ENCODE measurements at regions not wholly inside any gene's neighbourhood (a gene's known extent, or its start where the extent isn't known, plus 50 kb on each side); places are given as distances from the start of the nearest gene placed in this dataset.

GRCh38 chr4:147103403-147103946 is 157.8 kb upstream of the TTC29 start:
- TF ChIP-seq ZC3H10 (CRISPR knock-in tag; IDR thresholded peaks at IDR 0.05): no peak
- TF ChIP-seq RARB (CRISPR knock-in tag; IDR thresholded peaks at IDR 0.05): no peak
- no peak for TF ChIP-seq ZFP30 (CRISPR knock-in tag; IDR thresholded peaks at IDR 0.05)
- TF ChIP-seq ZFP3 (CRISPR knock-in tag; IDR thresholded peaks at IDR 0.05): no peak
- no peak for TF ChIP-seq ESRRG (CRISPR knock-in tag; IDR thresholded peaks at IDR 0.05)
- TF ChIP-seq ZNF70 (CRISPR knock-in tag; IDR thresholded peaks at IDR 0.05): no peak
- no peak for TF ChIP-seq PATZ1 (CRISPR knock-in tag; IDR thresholded peaks at IDR 0.05; ENCODE audit: borderline replicate concordance)
- no peak for TF ChIP-seq ZNF565 (CRISPR knock-in tag; conservative IDR thresholded peaks at IDR 0.05; ENCODE audit: low read depth)
- TF ChIP-seq ZNF8 (CRISPR knock-in tag; IDR thresholded peaks at IDR 0.05): no peak
- no peak for TF ChIP-seq ARNTL (CRISPR knock-in tag; IDR thresholded peaks at IDR 0.05; ENCODE audit: borderline replicate concordance, low read depth)
